ENCODE measurements at regions not wholly inside any gene's neighbourhood (a gene's known extent, or its start where the extent isn't known, plus 50 kb on each side); places are given as distances from the start of the nearest gene placed in this dataset.

DNA sequence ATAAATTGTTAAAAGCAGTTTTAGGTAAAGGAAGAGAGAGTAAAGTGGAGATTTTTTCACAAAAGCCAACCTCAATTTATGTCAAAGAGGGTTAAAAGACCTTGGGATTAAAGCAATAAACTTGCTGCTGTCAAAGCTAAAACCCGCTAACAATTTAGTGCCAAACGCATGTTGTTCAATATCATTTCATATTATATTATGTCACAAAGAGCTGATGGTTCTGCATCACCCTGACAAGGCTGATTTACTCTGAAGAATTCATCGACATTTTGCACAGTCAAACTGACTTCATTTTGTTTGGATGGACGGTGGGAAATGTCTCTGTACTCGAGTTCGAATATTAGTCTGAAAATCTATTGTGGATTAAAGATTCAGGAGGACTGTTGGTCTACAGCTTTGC, 315.8 kb upstream of the TSHZ3 start:
- H3K4me3 Mint-ChIP-seq (ENCODE audit: low read depth) = no peak overlapping the region
- H3K36me3 Mint-ChIP-seq (ENCODE audit: insufficient read depth) = no peaks in the 10 kb centered on the region
- H3K27ac Mint-ChIP-seq = no peak overlapping the region
- TF ChIP-seq, protein P1, sequence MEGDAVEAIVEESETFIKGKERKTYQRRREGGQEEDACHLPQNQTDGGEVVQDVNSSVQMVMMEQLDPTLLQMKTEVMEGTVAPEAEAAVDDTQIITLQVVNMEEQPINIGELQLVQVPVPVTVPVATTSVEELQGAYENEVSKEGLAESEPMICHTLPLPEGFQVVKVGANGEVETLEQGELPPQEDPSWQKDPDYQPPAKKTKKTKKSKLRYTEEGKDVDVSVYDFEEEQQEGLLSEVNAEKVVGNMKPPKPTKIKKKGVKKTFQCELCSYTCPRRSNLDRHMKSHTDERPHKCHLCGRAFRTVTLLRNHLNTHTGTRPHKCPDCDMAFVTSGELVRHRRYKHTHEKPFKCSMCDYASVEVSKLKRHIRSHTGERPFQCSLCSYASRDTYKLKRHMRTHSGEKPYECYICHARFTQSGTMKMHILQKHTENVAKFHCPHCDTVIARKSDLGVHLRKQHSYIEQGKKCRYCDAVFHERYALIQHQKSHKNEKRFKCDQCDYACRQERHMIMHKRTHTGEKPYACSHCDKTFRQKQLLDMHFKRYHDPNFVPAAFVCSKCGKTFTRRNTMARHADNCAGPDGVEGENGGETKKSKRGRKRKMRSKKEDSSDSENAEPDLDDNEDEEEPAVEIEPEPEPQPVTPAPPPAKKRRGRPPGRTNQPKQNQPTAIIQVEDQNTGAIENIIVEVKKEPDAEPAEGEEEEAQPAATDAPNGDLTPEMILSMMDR (IDR thresholded peaks at IDR 0.05; ENCODE audit: unreplicated experiment) = no peak
- DNase-seq (ENCODE audit: low spot score, unreplicated experiment) = no peak
- peaks cover 16% of the 10 kb centered on the region for H3K27me3 Mint-ChIP-seq
- no peaks in the 10 kb centered on the region for H3K9me3 Mint-ChIP-seq (ENCODE audit: low read depth)
- no peaks in the 10 kb centered on the region for H3K4me1 Mint-ChIP-seq (ENCODE audit: low read depth)

DNA sequence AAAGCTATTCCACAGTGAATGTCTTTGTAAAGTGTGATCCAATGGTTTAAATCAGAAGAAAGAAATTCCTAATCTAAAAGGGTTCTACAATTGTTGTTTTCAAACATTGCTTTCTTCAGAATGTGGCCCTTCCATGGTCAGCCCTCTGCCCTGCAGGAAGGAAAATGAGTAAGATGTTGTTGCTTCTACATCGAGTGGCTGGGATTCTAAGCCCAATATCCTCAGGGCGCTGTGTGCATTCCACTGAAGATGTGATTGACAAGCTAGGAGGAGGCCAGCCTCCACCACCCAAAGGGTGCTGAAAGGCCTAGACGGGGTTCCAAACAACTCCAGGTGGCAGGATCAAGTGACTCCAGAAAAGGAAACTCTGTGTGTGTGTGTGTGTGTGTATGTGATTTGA, 316.9 kb upstream of the TSHZ3 start:
- Mint-ChIP-seq H3K27me3 (peaks cover 7% of the 10 kb centered on the region), H3K4me3 (ENCODE audit: low read depth) (no peak overlapping the region), H3K27ac (no peak overlapping the region), H3K36me3 (ENCODE audit: insufficient read depth) (no peaks in the 10 kb centered on the region), H3K9me3 (ENCODE audit: low read depth) (no peaks in the 10 kb centered on the region), H3K4me1 (ENCODE audit: low read depth) (no peaks in the 10 kb centered on the region)
- TF ChIP-seq, protein P1 (IDR thresholded peaks at IDR 0.05; ENCODE audit: unreplicated experiment) = no peak
- DNase-seq (ENCODE audit: low spot score, unreplicated experiment) = no peak

DNA sequence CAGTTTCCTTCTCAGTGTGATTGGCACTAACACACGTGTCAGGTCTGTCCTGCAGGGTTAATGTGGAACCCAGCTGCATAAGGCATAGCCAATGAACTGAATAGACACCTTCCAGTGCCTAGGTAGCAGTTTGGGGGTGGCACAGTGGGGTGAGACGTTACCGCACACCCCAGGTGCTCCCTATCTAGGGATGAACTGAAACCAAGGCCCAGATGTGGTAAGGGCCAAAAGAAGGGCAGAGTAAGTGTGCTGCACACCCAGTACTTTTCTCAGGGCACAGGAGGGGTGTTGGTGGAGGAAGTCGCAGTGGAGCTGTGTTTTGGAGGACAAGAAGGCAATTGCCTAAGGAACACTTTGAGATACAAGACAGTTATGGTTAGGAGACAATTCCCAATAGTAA, 317.9 kb upstream of the TSHZ3 start:
- Mint-ChIP-seq H3K9me3 (ENCODE audit: low read depth) (no peaks in the 10 kb centered on the region), H3K36me3 (ENCODE audit: insufficient read depth) (no peaks in the 10 kb centered on the region), H3K27ac (no peak overlapping the region), H3K27me3 (peaks cover 11% of the 10 kb centered on the region), H3K4me1 (ENCODE audit: low read depth) (no peaks in the 10 kb centered on the region), H3K4me3 (ENCODE audit: low read depth) (no peak overlapping the region)
- DNase-seq (ENCODE audit: low spot score, unreplicated experiment) = no peak
- TF ChIP-seq, protein P1 (IDR thresholded peaks at IDR 0.05; ENCODE audit: unreplicated experiment) = no peak

DNA sequence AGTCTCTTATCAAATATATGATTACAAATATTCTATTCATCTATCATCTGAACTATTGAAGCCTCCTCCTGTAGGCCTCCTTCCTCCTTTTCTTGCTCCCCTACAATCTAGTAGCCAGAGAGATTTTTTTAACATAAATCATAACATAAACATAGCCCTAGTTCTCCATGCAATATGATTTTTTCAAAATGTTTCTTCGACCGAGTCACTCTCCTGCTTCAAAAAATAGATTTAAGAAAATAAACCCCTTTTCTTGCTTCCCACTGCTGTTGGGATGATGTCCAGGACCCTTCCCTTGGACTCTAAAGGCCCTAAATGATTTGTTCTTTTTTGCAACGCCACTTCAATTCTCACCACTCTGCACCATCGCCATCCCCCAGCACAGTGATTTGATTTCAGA, 319.7 kb upstream of the TSHZ3 start:
- Mint-ChIP-seq H3K36me3 (ENCODE audit: insufficient read depth) (no peaks in the 10 kb centered on the region), H3K27ac (no peak overlapping the region), H3K4me1 (ENCODE audit: low read depth) (no peaks in the 10 kb centered on the region), H3K9me3 (ENCODE audit: low read depth) (no peaks in the 10 kb centered on the region), H3K4me3 (ENCODE audit: low read depth) (no peak overlapping the region), H3K27me3 (peaks cover 13% of the 10 kb centered on the region)
- TF ChIP-seq, protein P1 (IDR thresholded peaks at IDR 0.05; ENCODE audit: unreplicated experiment) = no peak
- no peak for DNase-seq (ENCODE audit: low spot score, unreplicated experiment)

DNA sequence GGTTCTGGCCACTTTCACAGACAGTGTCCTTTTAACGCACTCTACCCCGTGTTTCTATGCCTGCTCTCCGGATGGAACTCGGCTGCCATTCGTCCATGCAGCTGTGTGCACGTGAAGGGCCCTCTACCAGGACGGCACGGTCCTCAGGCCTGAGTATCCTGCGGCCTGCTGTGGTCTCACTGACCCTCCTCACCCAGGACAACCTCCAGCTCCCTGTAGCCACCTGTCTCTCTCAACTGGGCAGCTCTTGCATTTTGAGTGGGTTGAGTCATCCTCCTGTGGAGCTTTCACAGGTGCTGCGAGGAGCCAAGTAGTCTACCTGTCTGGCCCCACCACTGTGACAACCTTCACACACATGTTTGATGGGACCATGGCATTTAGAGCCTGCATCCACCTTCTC, 321.7 kb upstream of the TSHZ3 start:
- Mint-ChIP-seq H3K27me3 (peaks cover 22% of the 10 kb centered on the region), H3K4me1 (ENCODE audit: low read depth) (peaks cover 2% of the 10 kb centered on the region), H3K4me3 (ENCODE audit: low read depth) (no peak overlapping the region), H3K9me3 (ENCODE audit: low read depth) (no peaks in the 10 kb centered on the region), H3K36me3 (ENCODE audit: insufficient read depth) (no peaks in the 10 kb centered on the region), H3K27ac (no peak overlapping the region)
- TF ChIP-seq, protein P1 (IDR thresholded peaks at IDR 0.05; ENCODE audit: unreplicated experiment) = no peak
- no peak for DNase-seq (ENCODE audit: low spot score, unreplicated experiment)
